Lung (tissue), 11 donors: ENCODE measurements at regions not wholly inside any gene's neighbourhood (a gene's known extent, or its start where the extent isn't known, plus 50 kb on each side); places are given as distances from the start of the nearest gene placed in this dataset.

Experiments used
- ATAC-seq: fragments of 200-7000 bp; cut with Tn5 transposase; one replicate; pipeline ENCODE4 v1.9.1; 2020; ENCODE audit warnings: moderate number of reproducible peaks; ENCODE audit not compliant: insufficient read depth, low FRiP score
- DNase-seq, 3 donors: peaks; one replicate each; pipeline ENCODE4 v3.0.0-alpha.2; 2013 to 2017
- H3K27ac ChIP-seq, 2 donors: one replicate each; pipeline ENCODE4 v1.5.1; 2013; ENCODE audit warnings: mild to moderate bottlenecking in 2 of 2, moderate library complexity in 2 of 2, control low read depth in 1 of 2, inconsistent platforms in 1 of 2, low read depth in 1 of 2, low read length in 1 of 2
- H3K27me3 ChIP-seq, 3 donors: one replicate each; pipeline ENCODE4 v1.5.1; 2013; ENCODE audit warnings: low read length in 2 of 3; ENCODE audit not compliant: control insufficient read depth in 3 of 3, insufficient read depth in 3 of 3
- H3K36me3 ChIP-seq, 4 donors: one replicate each; pipeline ENCODE4 v1.5.1; 2013; ENCODE audit warnings: low read length in 4 of 4, mild to moderate bottlenecking in 1 of 4, moderate library complexity in 1 of 4; ENCODE audit not compliant: control insufficient read depth in 4 of 4, insufficient read depth in 4 of 4
- H3K4me1 ChIP-seq, 5 donors: one replicate each; pipeline ENCODE4 v1.5.1; 2013; ENCODE audit warnings: low read length in 5 of 5, mild to moderate bottlenecking in 2 of 5, moderate library complexity in 1 of 5; ENCODE audit not compliant: control insufficient read depth in 5 of 5, insufficient read depth in 5 of 5
- H3K4me3 ChIP-seq: one replicate; pipeline ENCODE4 v1.5.1; 2013; ENCODE audit warnings: mild to moderate bottlenecking, control low read depth, moderate library complexity
- H3K9ac ChIP-seq, 2 donors: one replicate each; pipeline ENCODE4 v1.5.1; 2013; ENCODE audit warnings: low read length in 2 of 2, control low read depth in 1 of 2; ENCODE audit not compliant: insufficient read depth in 1 of 2
- H3K9me3 ChIP-seq, 4 donors: one replicate each; pipeline ENCODE4 v1.5.1; 2013; ENCODE audit warnings: low read length in 3 of 4, mild to moderate bottlenecking in 1 of 4, moderate library complexity in 1 of 4; ENCODE audit not compliant: control insufficient read depth in 4 of 4, insufficient read depth in 3 of 4
- CTCF ChIP-seq: IDR thresholded peaks from 2 replicates; pipeline ENCODE4 v1.5.1; 2012; ENCODE audit warnings: mild to moderate bottlenecking; ENCODE audit errors: control extremely low read depth, extremely low read depth
- WGBS, 2 donors: extraction: QIAGEN DNeasy Blood & Tissue Kit; methylation state at CpG; one replicate each; pipeline ENCODE4 v1.1.7; 2013; 5-methylcytosine and 5-hydroxymethylcytosine counted together
- donor health status: control.
- donor health status: control.
- donor health status: Bipolar disorder and iron deficiency.
- donor health status: healthy.
- donor health status: DM: yes; HTN: yes; CAD: no.

GRCh38 chrX:134733591-134733990 lies 63.4 kb downstream of the PABIR2 start:
- peaks cover 5 to 45% (median 8%) of the 10 kb centered on the region in 5 donors for H3K4me1 ChIP-seq
- DNase-seq (peak in 2 of 3 donors; percentile 55 to 59), ATAC-seq (no peak)
- no peak overlapping the region for H3K4me3 ChIP-seq
- no peaks in the 10 kb centered on the region for H3K36me3 ChIP-seq
- no peak for TF ChIP-seq CTCF
- no peak overlapping the region for H3K9ac ChIP-seq
- no peaks in the 10 kb centered on the region for H3K9me3 ChIP-seq
- H3K27ac ChIP-seq: no peak overlapping the region
- 65 to 75% methylated on average over 2 of the region's 2 CpGs for WGBS, 2 donors
- H3K27me3 ChIP-seq: peaks cover 4 to 8% (median 4%) of the 10 kb centered on the region in 3 donors

GRCh38 chrX:134732676-134733075 lies 64.3 kb downstream of the PABIR2 start:
- DNase-seq: no peak
- ATAC-seq: no peak
- no peaks in the 10 kb centered on the region for H3K9me3 ChIP-seq
- TF ChIP-seq CTCF: no peak
- H3K27ac ChIP-seq: no peak overlapping the region
- no peaks in the 10 kb centered on the region for H3K36me3 ChIP-seq
- 70 to 86% methylated on average over 6 of the region's 6 CpGs for WGBS, 2 donors
- peaks cover 5 to 42% (median 8%) of the 10 kb centered on the region in 5 donors for H3K4me1 ChIP-seq
- H3K4me3 ChIP-seq: no peak overlapping the region
- H3K27me3 ChIP-seq: peaks cover 4 to 11% (median 10%) of the 10 kb centered on the region in 3 donors
- H3K9ac ChIP-seq: no peak overlapping the region

- ATAC-seq: no peak
- H3K27me3 ChIP-seq: peaks cover 4 to 11% (median 7%) of the 10 kb centered on the region in 3 donors
- H3K9ac ChIP-seq: no peak overlapping the region
- H3K9me3 ChIP-seq: no peaks in the 10 kb centered on the region
- peaks cover 5 to 39% (median 7%) of the 10 kb centered on the region in 5 donors for H3K4me1 ChIP-seq
- H3K4me3 ChIP-seq: no peak overlapping the region
- 71 to 98% methylated on average over 3 of the region's 3 CpGs for WGBS, 2 donors
- no peak for TF ChIP-seq CTCF
- DNase-seq: no peak
- no peak overlapping the region for H3K27ac ChIP-seq
- no peaks in the 10 kb centered on the region for H3K36me3 ChIP-seq
Observed at GRCh38 chrX:134732152-134732551, 64.9 kb downstream of the PABIR2 start.

GRCh38 chrX:134727363-134727762 lies 69.1 kb upstream of the PLAC1 start:
- no peak overlapping the region for H3K27ac ChIP-seq
- no peaks in the 10 kb centered on the region for H3K36me3 ChIP-seq
- TF ChIP-seq CTCF: no peak
- peaks cover 4 to 14% (median 8%) of the 10 kb centered on the region in 3 donors for H3K27me3 ChIP-seq
- H3K4me1 ChIP-seq: peaks cover 0 to 1% (median 0%) of the 10 kb centered on the region in 5 donors
- H3K9me3 ChIP-seq: peaks cover 0 to 2% (median 0%) of the 10 kb centered on the region in 4 donors
- 49 to 94% methylated on average over 1 of the region's 1 CpG for WGBS, 2 donors
- no peak overlapping the region for H3K4me3 ChIP-seq
- ATAC-seq: no peak
- no peak for DNase-seq
- H3K9ac ChIP-seq: no peak overlapping the region
